GM23338 (cell line): ENCODE measurements at regions not wholly inside any gene's neighbourhood (a gene's known extent, or its start where the extent isn't known, plus 50 kb on each side); places are given as distances from the start of the nearest gene placed in this dataset.

Source experiments
- ATAC-seq: fragments of 200-7000 bp; cut with Tn5 transposase; 3 replicates; pipeline ENCODE4 v1.9.1; 2020
- DNase-seq: peaks from one replicate; pipeline ENCODE4 v3.0.0-alpha.2; 2015; ENCODE audit warnings: low spot score
- H2AFZ ChIP-seq: fragments of 200-600 bp; sonication (generic); 2 replicates; pipeline ENCODE4 v1.8.0; 2016; ENCODE audit warnings: antibody characterized with exemption, mild to moderate bottlenecking, moderate library complexity
- H3F3A ChIP-seq: fragments of 200-600 bp; sonication (generic); replicated peaks from 2 replicates; pipeline ENCODE4 v1.8.0; 2017; ENCODE audit warnings: antibody characterized with exemption, mixed run types, low read depth
- H3K27ac ChIP-seq: fragments of 200-600 bp; sonication (generic); 2 replicates; pipeline ENCODE4 v1.6.1; 2016; ENCODE audit warnings: low read depth
- H3K27me3 ChIP-seq: fragments of 200-600 bp; sonication (generic); 2 replicates; pipeline ENCODE4 v1.8.0; 2016; ENCODE audit warnings: mild to moderate bottlenecking, mixed run types, moderate library complexity; ENCODE audit not compliant: insufficient read depth
- H3K36me3 ChIP-seq: fragments of 200-600 bp; sonication (generic); 2 replicates; pipeline ENCODE4 v1.8.0; 2016; ENCODE audit warnings: mild to moderate bottlenecking; ENCODE audit not compliant: insufficient read depth
- H3K4me1 ChIP-seq: fragments of 200-600 bp; sonication (generic); 2 replicates; pipeline ENCODE4 v1.8.0; 2016; ENCODE audit warnings: mild to moderate bottlenecking, moderate library complexity; ENCODE audit not compliant: insufficient read depth
- H3K4me2 ChIP-seq: fragments of 200-600 bp; sonication (generic); 2 replicates; pipeline ENCODE4 v1.7.1; 2017; ENCODE audit warnings: mixed run types
- H3K4me3 ChIP-seq: fragments of 200-600 bp; sonication (generic); 2 replicates; pipeline ENCODE4 v1.6.1; 2016; ENCODE audit warnings: mixed run types
- H3K79me2 ChIP-seq: fragments of 200-600 bp; sonication (generic); replicated peaks from 2 replicates; pipeline ENCODE4 v1.8.0; 2017; ENCODE audit warnings: mild to moderate bottlenecking; ENCODE audit not compliant: insufficient read depth
- H3K9me2 ChIP-seq: fragments of 200-600 bp; sonication (generic); 2 replicates; pipeline ENCODE4 v1.8.0; 2017; ENCODE audit not compliant: insufficient read depth
- H4K20me1 ChIP-seq: fragments of 200-600 bp; sonication (generic); replicated peaks from 2 replicates; pipeline ENCODE4 v1.8.0; 2017; ENCODE audit warnings: mild to moderate bottlenecking; ENCODE audit not compliant: insufficient read depth
- H3K27ac Mint-ChIP-seq: 2 replicates; pipeline ENCODE4 v1.8.0; 2020; ENCODE audit warnings: inconsistent platforms, mild to moderate bottlenecking, moderate library complexity, mixed read lengths
- H3K27me3 Mint-ChIP-seq: 3 replicates; pipeline ENCODE4 v1.8.0; 2022; ENCODE audit warnings: low read depth, mild to moderate bottlenecking, moderate library complexity, mixed read lengths, inconsistent platforms; ENCODE audit not compliant: insufficient read depth, poor library complexity
- H3K36me3 Mint-ChIP-seq: 3 replicates; pipeline ENCODE4 v1.8.0; 2021; ENCODE audit warnings: low read depth, mild to moderate bottlenecking, inconsistent platforms, moderate library complexity, mixed read lengths
- H3K4me1 Mint-ChIP-seq: 3 replicates; pipeline ENCODE4 v1.8.0; 2020; ENCODE audit warnings: mild to moderate bottlenecking, inconsistent platforms, mixed read lengths
- H3K4me3 Mint-ChIP-seq: 3 replicates; pipeline ENCODE4 v1.8.0; 2021; ENCODE audit warnings: moderate library complexity, mild to moderate bottlenecking, inconsistent platforms, mixed read lengths
- H3K9me3 Mint-ChIP-seq: 3 replicates; pipeline ENCODE4 v1.8.0; 2020; ENCODE audit warnings: moderate library complexity, mild to moderate bottlenecking, inconsistent platforms, mixed read lengths
- ETS1 ChIP-seq: IDR thresholded peaks from 2 replicates; pipeline ENCODE4 v1.6.1; 2016; ENCODE audit warnings: antibody characterized with exemption
- EZH2 ChIP-seq: fragments of 200-600 bp; sonication (generic); IDR thresholded peaks from one replicate; pipeline ENCODE4 v1.8.0; 2017; ENCODE audit warnings: antibody characterized with exemption, mild to moderate bottlenecking, low read depth; ENCODE audit not compliant: unreplicated experiment
- EZH2phosphoT487 ChIP-seq: fragments of 200-600 bp; sonication (generic); IDR thresholded peaks from one replicate; pipeline ENCODE4 v1.8.1; 2018; ENCODE audit warnings: antibody characterized with exemption; ENCODE audit not compliant: unreplicated experiment
- JUNB ChIP-seq: IDR thresholded peaks from one replicate; pipeline ENCODE4 v1.6.1; 2016; ENCODE audit warnings: antibody characterized with exemption; ENCODE audit not compliant: unreplicated experiment
- NANOG ChIP-seq: IDR thresholded peaks from 2 replicates; pipeline ENCODE4 v1.6.1; 2016; ENCODE audit warnings: antibody characterized with exemption, borderline replicate concordance
- ZNF114 ChIP-seq: fragments of 250-450 bp; sonication (Bioruptor Pico); IDR thresholded peaks from 2 replicates; pipeline ENCODE4 v1.5.0; 2020; ENCODE audit warnings: mild to moderate bottlenecking, moderate library complexity
- TF ChIP-seq, protein P1 (sequence below): fragments of 250-450 bp; sonication (Bioruptor Pico); IDR thresholded peaks from 2 replicates; pipeline ENCODE4 v1.5.0; 2020; ENCODE audit warnings: mild to moderate bottlenecking, moderate library complexity
- TF ChIP-seq, protein P2 (sequence below), 2 experiments: fragments of 200-600 bp in 1 of 2; sonication (generic) in 1 of 2; conservative IDR thresholded peaks; 2 replicates each; pipeline versions ENCODE4 v1.5.1 to v1.6.1; 2016 to 2017; ENCODE audit warnings: antibody characterized with exemption in 2 of 2, low read depth in 2 of 2, mild to moderate bottlenecking in 2 of 2, moderate library complexity in 1 of 2

DNA sequence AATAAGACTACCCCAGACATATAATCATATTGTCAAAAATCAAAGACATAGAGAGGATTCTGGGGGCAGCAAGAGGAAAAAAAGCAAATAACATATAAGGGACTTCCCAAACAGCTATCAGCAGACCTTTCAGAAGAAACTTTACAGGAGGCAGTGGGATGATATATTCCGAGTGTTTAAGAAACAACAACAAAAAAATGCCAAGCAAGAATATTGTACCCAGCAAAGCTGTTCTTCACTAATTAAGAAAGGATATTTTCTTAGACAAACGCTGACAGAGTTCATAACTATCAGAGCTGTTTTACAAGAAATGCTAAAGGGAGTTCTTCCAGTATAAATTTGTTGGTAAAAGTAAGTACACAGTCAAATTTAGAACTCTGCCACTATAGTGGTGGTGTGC is 243.3 kb upstream of the AFDN start (continued):
- TF ChIP-seq, protein P1, sequence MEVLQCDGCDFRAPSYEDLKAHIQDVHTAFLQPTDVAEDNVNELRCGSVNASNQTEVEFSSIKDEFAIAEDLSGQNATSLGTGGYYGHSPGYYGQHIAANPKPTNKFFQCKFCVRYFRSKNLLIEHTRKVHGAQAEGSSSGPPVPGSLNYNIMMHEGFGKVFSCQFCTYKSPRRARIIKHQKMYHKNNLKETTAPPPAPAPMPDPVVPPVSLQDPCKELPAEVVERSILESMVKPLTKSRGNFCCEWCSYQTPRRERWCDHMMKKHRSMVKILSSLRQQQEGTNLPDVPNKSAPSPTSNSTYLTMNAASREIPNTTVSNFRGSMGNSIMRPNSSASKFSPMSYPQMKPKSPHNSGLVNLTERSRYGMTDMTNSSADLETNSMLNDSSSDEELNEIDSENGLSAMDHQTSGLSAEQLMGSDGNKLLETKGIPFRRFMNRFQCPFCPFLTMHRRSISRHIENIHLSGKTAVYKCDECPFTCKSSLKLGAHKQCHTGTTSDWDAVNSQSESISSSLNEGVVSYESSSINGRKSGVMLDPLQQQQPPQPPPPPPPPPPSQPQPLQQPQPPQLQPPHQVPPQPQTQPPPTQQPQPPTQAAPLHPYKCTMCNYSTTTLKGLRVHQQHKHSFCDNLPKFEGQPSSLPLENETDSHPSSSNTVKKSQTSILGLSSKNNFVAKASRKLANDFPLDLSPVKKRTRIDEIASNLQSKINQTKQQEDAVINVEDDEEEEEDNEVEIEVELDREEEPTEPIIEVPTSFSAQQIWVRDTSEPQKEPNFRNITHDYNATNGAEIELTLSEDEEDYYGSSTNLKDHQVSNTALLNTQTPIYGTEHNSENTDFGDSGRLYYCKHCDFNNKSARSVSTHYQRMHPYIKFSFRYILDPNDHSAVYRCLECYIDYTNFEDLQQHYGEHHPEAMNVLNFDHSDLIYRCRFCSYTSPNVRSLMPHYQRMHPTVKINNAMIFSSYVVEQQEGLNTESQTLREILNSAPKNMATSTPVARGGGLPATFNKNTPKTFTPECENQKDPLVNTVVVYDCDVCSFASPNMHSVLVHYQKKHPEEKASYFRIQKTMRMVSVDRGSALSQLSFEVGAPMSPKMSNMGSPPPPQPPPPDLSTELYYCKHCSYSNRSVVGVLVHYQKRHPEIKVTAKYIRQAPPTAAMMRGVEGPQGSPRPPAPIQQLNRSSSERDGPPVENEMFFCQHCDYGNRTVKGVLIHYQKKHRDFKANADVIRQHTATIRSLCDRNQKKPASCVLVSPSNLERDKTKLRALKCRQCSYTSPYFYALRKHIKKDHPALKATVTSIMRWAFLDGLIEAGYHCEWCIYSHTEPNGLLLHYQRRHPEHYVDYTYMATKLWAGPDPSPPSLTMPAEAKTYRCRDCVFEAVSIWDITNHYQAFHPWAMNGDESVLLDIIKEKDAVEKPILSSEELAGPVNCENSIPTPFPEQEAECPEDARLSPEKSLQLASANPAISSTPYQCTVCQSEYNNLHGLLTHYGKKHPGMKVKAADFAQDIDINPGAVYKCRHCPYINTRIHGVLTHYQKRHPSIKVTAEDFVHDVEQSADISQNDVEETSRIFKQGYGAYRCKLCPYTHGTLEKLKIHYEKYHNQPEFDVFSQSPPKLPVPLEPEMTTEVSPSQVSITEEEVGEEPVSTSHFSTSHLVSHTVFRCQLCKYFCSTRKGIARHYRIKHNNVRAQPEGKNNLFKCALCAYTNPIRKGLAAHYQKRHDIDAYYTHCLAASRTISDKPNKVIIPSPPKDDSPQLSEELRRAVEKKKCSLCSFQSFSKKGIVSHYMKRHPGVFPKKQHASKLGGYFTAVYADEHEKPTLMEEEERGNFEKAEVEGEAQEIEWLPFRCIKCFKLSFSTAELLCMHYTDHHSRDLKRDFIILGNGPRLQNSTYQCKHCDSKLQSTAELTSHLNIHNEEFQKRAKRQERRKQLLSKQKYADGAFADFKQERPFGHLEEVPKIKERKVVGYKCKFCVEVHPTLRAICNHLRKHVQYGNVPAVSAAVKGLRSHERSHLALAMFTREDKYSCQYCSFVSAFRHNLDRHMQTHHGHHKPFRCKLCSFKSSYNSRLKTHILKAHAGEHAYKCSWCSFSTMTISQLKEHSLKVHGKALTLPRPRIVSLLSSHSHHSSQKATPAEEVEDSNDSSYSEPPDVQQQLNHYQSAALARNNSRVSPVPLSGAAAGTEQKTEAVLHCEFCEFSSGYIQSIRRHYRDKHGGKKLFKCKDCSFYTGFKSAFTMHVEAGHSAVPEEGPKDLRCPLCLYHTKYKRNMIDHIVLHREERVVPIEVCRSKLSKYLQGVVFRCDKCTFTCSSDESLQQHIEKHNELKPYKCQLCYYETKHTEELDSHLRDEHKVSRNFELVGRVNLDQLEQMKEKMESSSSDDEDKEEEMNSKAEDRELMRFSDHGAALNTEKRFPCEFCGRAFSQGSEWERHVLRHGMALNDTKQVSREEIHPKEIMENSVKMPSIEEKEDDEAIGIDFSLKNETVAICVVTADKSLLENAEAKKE, result no peak
- TF ChIP-seq NANOG, result no peak
- TF ChIP-seq EZH2phosphoT487, result no peak

DNA sequence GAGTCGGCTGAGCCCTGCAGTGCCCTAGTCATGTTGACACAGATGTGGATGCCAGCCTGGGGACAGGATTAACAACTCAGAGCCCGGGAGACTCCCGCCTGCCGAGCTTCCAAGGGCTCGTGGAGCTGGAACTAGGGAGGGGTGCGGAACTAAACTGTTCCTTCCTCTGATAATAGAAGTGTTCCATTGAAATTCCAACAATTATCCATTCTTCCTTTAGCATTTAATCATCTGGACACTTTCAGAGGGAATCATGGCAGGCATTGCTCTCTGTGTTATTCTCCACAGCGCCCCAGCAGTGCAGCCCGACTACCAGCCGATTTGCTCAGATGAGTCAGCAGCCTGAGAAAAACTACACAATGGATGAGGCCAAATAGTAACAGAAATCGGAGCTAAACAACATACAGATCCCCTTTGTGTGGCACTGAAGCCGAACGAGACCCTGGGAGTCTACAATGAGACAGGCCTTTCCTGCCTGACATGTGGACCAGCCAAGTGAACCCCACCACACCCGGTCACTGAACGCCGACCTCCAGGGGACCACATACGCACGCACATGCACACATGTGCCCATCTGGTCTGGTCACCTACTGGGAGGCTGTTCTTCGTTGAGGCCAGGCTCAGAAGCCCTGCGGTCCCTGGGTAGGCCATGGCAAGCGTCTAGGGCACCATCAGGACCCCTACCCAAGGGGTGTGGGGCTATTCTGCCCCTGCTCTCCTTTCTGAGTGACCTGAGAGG is 238.4 kb upstream of the AFDN start:
- no peak overlapping the region for H3K4me3 Mint-ChIP-seq
- no peak for TF ChIP-seq EZH2phosphoT487
- TF ChIP-seq, protein P2, sequence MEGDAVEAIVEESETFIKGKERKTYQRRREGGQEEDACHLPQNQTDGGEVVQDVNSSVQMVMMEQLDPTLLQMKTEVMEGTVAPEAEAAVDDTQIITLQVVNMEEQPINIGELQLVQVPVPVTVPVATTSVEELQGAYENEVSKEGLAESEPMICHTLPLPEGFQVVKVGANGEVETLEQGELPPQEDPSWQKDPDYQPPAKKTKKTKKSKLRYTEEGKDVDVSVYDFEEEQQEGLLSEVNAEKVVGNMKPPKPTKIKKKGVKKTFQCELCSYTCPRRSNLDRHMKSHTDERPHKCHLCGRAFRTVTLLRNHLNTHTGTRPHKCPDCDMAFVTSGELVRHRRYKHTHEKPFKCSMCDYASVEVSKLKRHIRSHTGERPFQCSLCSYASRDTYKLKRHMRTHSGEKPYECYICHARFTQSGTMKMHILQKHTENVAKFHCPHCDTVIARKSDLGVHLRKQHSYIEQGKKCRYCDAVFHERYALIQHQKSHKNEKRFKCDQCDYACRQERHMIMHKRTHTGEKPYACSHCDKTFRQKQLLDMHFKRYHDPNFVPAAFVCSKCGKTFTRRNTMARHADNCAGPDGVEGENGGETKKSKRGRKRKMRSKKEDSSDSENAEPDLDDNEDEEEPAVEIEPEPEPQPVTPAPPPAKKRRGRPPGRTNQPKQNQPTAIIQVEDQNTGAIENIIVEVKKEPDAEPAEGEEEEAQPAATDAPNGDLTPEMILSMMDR (conservative IDR thresholded peaks at IDR 0.05; ENCODE audit: low read depth in 2 of 2), result no peak
- no peak for TF ChIP-seq JUNB
- no peak for TF ChIP-seq ETS1
- no peak for TF ChIP-seq ZNF114
- TF ChIP-seq NANOG, result no peak
- TF ChIP-seq EZH2, result no peak

More for the DNA sequence above, 238.4 kb upstream of the AFDN start:
- Mint-ChIP-seq H3K4me1 (no peaks in the 10 kb centered on the region), H3K27ac (no peak overlapping the region), H3K27me3 (no peaks in the 10 kb centered on the region), H3K36me3 (no peaks in the 10 kb centered on the region; the same call in 1 of the 3 replicates), H3K9me3 (peaks cover 10% of the 10 kb centered on the region; the same call in 2 of the 3 replicates)
- Histone ChIP-seq H3K27me3 (no peaks in the 10 kb centered on the region), H3K9me2 (no peaks in the 10 kb centered on the region), H3K79me2 (no peaks in the 10 kb centered on the region), H3K36me3 (no peaks in the 10 kb centered on the region), H3K27ac (no peak overlapping the region), H4K20me1 (no peaks in the 10 kb centered on the region), H3K4me2 (no peak overlapping the region), H3F3A (no peaks in the 10 kb centered on the region), H2AFZ (peak overlapping the region; percentile 47; the same call in 1 of the 2 replicates), H3K4me1 (no peaks in the 10 kb centered on the region), H3K4me3 (no peak overlapping the region)
- ATAC-seq (no peak), DNase-seq (no peak)
